ENCODE measurements at regions not wholly inside any gene's neighbourhood (a gene's known extent, or its start where the extent isn't known, plus 50 kb on each side); places are given as distances from the start of the nearest gene placed in this dataset.

DNA sequence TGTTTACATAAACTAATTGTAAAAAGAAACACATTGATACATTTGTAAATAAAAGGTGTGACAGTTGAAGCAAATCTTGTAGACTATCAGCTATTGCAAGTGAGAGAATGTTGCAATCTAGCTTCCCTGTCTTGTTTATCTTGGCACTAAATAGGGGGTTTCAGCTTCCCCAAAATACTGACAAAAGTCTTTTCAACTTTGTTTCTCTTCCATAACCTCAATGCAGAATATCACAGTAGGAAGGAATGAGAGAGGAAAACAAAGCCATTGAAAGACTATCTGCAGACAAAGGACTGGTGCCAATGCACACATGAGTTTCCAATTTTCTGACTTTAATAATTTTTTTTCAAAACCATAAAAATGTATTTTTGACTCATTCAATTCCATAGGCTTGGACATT is 886.2 kb upstream of the MGAT4C start:
- Histone ChIP-seq H2AFZ (replicated peaks) (no peak overlapping the region), H3K27me3 (no peaks in the 10 kb centered on the region), H3K4me1 (no peaks in the 10 kb centered on the region), H3K9me3 (ENCODE audit: low read depth) (no peaks in the 10 kb centered on the region), H3F3A (ENCODE audit: low read depth) (no peaks in the 10 kb centered on the region), H3K9ac (no peak overlapping the region), H4K20me1 (ENCODE audit: low read depth) (no peaks in the 10 kb centered on the region), H3K4me3 (no peak overlapping the region), H3K79me2 (ENCODE audit: low read depth) (no peaks in the 10 kb centered on the region), H3K4me2 (no peak overlapping the region), H3K27ac (no peak overlapping the region), H3K36me3 (no peaks in the 10 kb centered on the region)
- no peak for TF ChIP-seq EZH2phosphoT487 (IDR thresholded peaks at IDR 0.05)
- no peak for TF ChIP-seq EZH2 (IDR thresholded peaks at IDR 0.05)
- no peak for TF ChIP-seq CTCF (IDR thresholded peaks at IDR 0.05)
- no peaks in the 10 kb centered on the region for H3K9me3 Mint-ChIP-seq
- H3K27me3 Mint-ChIP-seq (ENCODE audit: insufficient read depth, low read depth) = no peaks in the 10 kb centered on the region
- H3K4me1 Mint-ChIP-seq = no peaks in the 10 kb centered on the region
- no peaks in the 10 kb centered on the region for H3K36me3 Mint-ChIP-seq
- H3K4me3 Mint-ChIP-seq = no peak overlapping the region
- no peak overlapping the region for H3K27ac Mint-ChIP-seq
- no peak for DNase-seq (ENCODE audit: low spot score)

- no peak overlapping the region for H3K27ac Mint-ChIP-seq
Observed at GRCh38 chr12:87141091-87141490, 884.9 kb upstream of the MGAT4C start.

GRCh38 chr12:87140262-87140661 is 884.1 kb upstream of the MGAT4C start:
- no peak for DNase-seq (ENCODE audit: low spot score)
- H3K9ac ChIP-seq = no peak overlapping the region
- no peaks in the 10 kb centered on the region for H3K27me3 Mint-ChIP-seq (ENCODE audit: insufficient read depth, low read depth)
- H3K27ac ChIP-seq = no peak overlapping the region
- H3K79me2 ChIP-seq (ENCODE audit: low read depth) = no peaks in the 10 kb centered on the region
- no peak overlapping the region for H3K4me2 ChIP-seq
- TF ChIP-seq CTCF (IDR thresholded peaks at IDR 0.05) = no peak
- no peak for TF ChIP-seq EZH2phosphoT487 (IDR thresholded peaks at IDR 0.05)
- no peak for TF ChIP-seq EZH2 (IDR thresholded peaks at IDR 0.05)
- H3K4me1 Mint-ChIP-seq = no peaks in the 10 kb centered on the region
- no peaks in the 10 kb centered on the region for H3K27me3 ChIP-seq
- H3K4me3 Mint-ChIP-seq = no peak overlapping the region
- no peaks in the 10 kb centered on the region for H3F3A ChIP-seq (ENCODE audit: low read depth)
- no peaks in the 10 kb centered on the region for H4K20me1 ChIP-seq (ENCODE audit: low read depth)
- H3K9me3 ChIP-seq (ENCODE audit: low read depth) = no peaks in the 10 kb centered on the region
- no peaks in the 10 kb centered on the region for H3K4me1 ChIP-seq
- no peak overlapping the region for H2AFZ ChIP-seq (replicated peaks)
- H3K9me3 Mint-ChIP-seq = no peaks in the 10 kb centered on the region
- H3K4me3 ChIP-seq = no peak overlapping the region
- no peak overlapping the region for H3K27ac Mint-ChIP-seq
- H3K36me3 ChIP-seq = no peaks in the 10 kb centered on the region
- no peaks in the 10 kb centered on the region for H3K36me3 Mint-ChIP-seq

More at GRCh38 chr12:87141091-87141490, 884.9 kb upstream of the MGAT4C start:
- no peaks in the 10 kb centered on the region for H3K27me3 Mint-ChIP-seq (ENCODE audit: insufficient read depth, low read depth)
- H3K4me2 ChIP-seq = no peak overlapping the region
- no peaks in the 10 kb centered on the region for H3K9me3 Mint-ChIP-seq
- no peak overlapping the region for H3K4me3 ChIP-seq
- H3K79me2 ChIP-seq (ENCODE audit: low read depth) = no peaks in the 10 kb centered on the region
- no peaks in the 10 kb centered on the region for H3K36me3 Mint-ChIP-seq
- no peaks in the 10 kb centered on the region for H4K20me1 ChIP-seq (ENCODE audit: low read depth)
- no peaks in the 10 kb centered on the region for H3F3A ChIP-seq (ENCODE audit: low read depth)
- no peak overlapping the region for H3K4me3 Mint-ChIP-seq
- no peak overlapping the region for H2AFZ ChIP-seq (replicated peaks)
- H3K9me3 ChIP-seq (ENCODE audit: low read depth) = no peaks in the 10 kb centered on the region
- H3K4me1 Mint-ChIP-seq = no peaks in the 10 kb centered on the region
- H3K4me1 ChIP-seq = no peaks in the 10 kb centered on the region
- no peaks in the 10 kb centered on the region for H3K27me3 ChIP-seq
- H3K27ac ChIP-seq = no peak overlapping the region
- no peak for DNase-seq (ENCODE audit: low spot score)
- TF ChIP-seq EZH2 (IDR thresholded peaks at IDR 0.05) (no peak), EZH2phosphoT487 (IDR thresholded peaks at IDR 0.05) (no peak), CTCF (IDR thresholded peaks at IDR 0.05) (no peak)
- no peak overlapping the region for H3K9ac ChIP-seq
- H3K36me3 ChIP-seq = no peaks in the 10 kb centered on the region
